ENCODE measurements at regions not wholly inside any gene's neighbourhood (a gene's known extent, or its start where the extent isn't known, plus 50 kb on each side); places are given as distances from the start of the nearest gene placed in this dataset.

- Histone ChIP-seq H3K27me3 (ENCODE audit: insufficient read depth) (no peaks in the 10 kb centered on the region), H3K4me3 (no peak overlapping the region), H3K27ac (ENCODE audit: low read depth) (no peak overlapping the region), H2AFZ (no peak overlapping the region), H4K20me1 (replicated peaks; ENCODE audit: insufficient read depth) (no peaks in the 10 kb centered on the region), H3F3A (replicated peaks; ENCODE audit: low read depth) (no peaks in the 10 kb centered on the region), H3K36me3 (ENCODE audit: insufficient read depth) (no peaks in the 10 kb centered on the region), H3K79me2 (replicated peaks; ENCODE audit: insufficient read depth) (no peaks in the 10 kb centered on the region), H3K4me1 (ENCODE audit: insufficient read depth) (no peaks in the 10 kb centered on the region), H3K4me2 (no peak overlapping the region), H3K9me2 (ENCODE audit: insufficient read depth) (no peaks in the 10 kb centered on the region)
- Mint-ChIP-seq H3K27me3 (ENCODE audit: insufficient read depth, low read depth, poor library complexity) (no peaks in the 10 kb centered on the region), H3K27ac (no peak overlapping the region), H3K36me3 (ENCODE audit: low read depth) (peaks cover 33% of the 10 kb centered on the region; the same call in 2 of the 3 replicates), H3K4me1 (no peaks in the 10 kb centered on the region), H3K4me3 (no peak overlapping the region), H3K9me3 (peaks cover 90% of the 10 kb centered on the region)
- no peak for ATAC-seq
- TF ChIP-seq ZNF331 (CRISPR knock-in tag; IDR thresholded peaks at IDR 0.05; ENCODE audit: low read depth) = no peak
- no peak for TF ChIP-seq STAT1 (IDR thresholded peaks at IDR 0.05; ENCODE audit: unreplicated experiment)
- no peak for TF ChIP-seq ZNF114 (CRISPR knock-in tag; IDR thresholded peaks at IDR 0.05)
- DNase-seq (ENCODE audit: low spot score) = no peak
These were observed 450.6 kb upstream of the AUTS2 start for GRCh38 chr7:69147631-69148030.

- Histone ChIP-seq H4K20me1 (replicated peaks; ENCODE audit: insufficient read depth) (no peaks in the 10 kb centered on the region), H2AFZ (no peak overlapping the region), H3K27ac (ENCODE audit: low read depth) (no peak overlapping the region), H3F3A (replicated peaks; ENCODE audit: low read depth) (no peaks in the 10 kb centered on the region), H3K4me1 (ENCODE audit: insufficient read depth) (no peaks in the 10 kb centered on the region), H3K9me2 (ENCODE audit: insufficient read depth) (no peaks in the 10 kb centered on the region), H3K4me3 (no peak overlapping the region), H3K27me3 (ENCODE audit: insufficient read depth) (no peaks in the 10 kb centered on the region), H3K4me2 (no peak overlapping the region), H3K79me2 (replicated peaks; ENCODE audit: insufficient read depth) (no peaks in the 10 kb centered on the region), H3K36me3 (ENCODE audit: insufficient read depth) (no peaks in the 10 kb centered on the region)
- Mint-ChIP-seq H3K27me3 (ENCODE audit: insufficient read depth, low read depth, poor library complexity) (no peaks in the 10 kb centered on the region), H3K36me3 (ENCODE audit: low read depth) (peaks cover 42% of the 10 kb centered on the region; the same call in 2 of the 3 replicates), H3K4me3 (no peak overlapping the region), H3K9me3 (peaks cover 96% of the 10 kb centered on the region), H3K27ac (no peak overlapping the region), H3K4me1 (no peaks in the 10 kb centered on the region)
- DNase-seq (ENCODE audit: low spot score) = no peak
- no peak for ATAC-seq
- TF ChIP-seq ZNF114 (CRISPR knock-in tag; IDR thresholded peaks at IDR 0.05) = no peak
- TF ChIP-seq EZH2 (IDR thresholded peaks at IDR 0.05; ENCODE audit: low read depth, unreplicated experiment) = no peak
- no peak for TF ChIP-seq JUNB (IDR thresholded peaks at IDR 0.05; ENCODE audit: unreplicated experiment)
- no peak for TF ChIP-seq REST (IDR thresholded peaks at IDR 0.05; ENCODE audit: unreplicated experiment)
- TF ChIP-seq ETS1 (IDR thresholded peaks at IDR 0.05) = no peak
- TF ChIP-seq ZNF331 (CRISPR knock-in tag; IDR thresholded peaks at IDR 0.05; ENCODE audit: low read depth) = no peak
- no peak for TF ChIP-seq ZNF462 (CRISPR knock-in tag; IDR thresholded peaks at IDR 0.05)
- TF ChIP-seq NANOG (IDR thresholded peaks at IDR 0.05; ENCODE audit: borderline replicate concordance) = no peak
- TF ChIP-seq EZH2phosphoT487 (IDR thresholded peaks at IDR 0.05; ENCODE audit: unreplicated experiment) = no peak
These were observed 448.2 kb upstream of the AUTS2 start for GRCh38 chr7:69149804-69150782.
